ENCODE measurements at regions not wholly inside any gene's neighbourhood (a gene's known extent, or its start where the extent isn't known, plus 50 kb on each side); places are given as distances from the start of the nearest gene placed in this dataset.

GRCh38 chrX:23194885-23195554 is 139.6 kb upstream of the PTCHD1 start:
- no peaks in the 10 kb centered on the region for H3K79me2 ChIP-seq (ENCODE audit: insufficient read depth, low read length)
- FAIRE-seq: no peak
- BruUV-seq (replicated peaks): no TSS peak
- ATAC-seq: no peak
- in situ Hi-C loops (cut with HindIII; ENCODE audit: extremely low pct_ligation_motif_present, low pct_unique_long_range_greater_than_20kb): no loop called here
- no peak overlapping the region for H3K4me2 ChIP-seq (ENCODE audit: low read depth, low read length)
- POLR2A ChIA-PET: no interaction called here
- no peaks in the 10 kb centered on the region for H3K9me3 ChIP-seq (ENCODE audit: low read length)
- H3K4me3 ChIP-seq (replicated peaks in 1 of 3; ENCODE audit: insufficient read depth in 1 of 3, low read depth in 2 of 3, low read length in 3 of 3): no peak overlapping the region
- 0% methylated on average over 3 of the region's 3 CpGs for WGBS (ENCODE audit: low lambda C conversion rate)
- no peaks in the 10 kb centered on the region for H3K27me3 ChIP-seq (ENCODE audit: control insufficient read depth in 1 of 2, insufficient read depth in 2 of 2, low read length in 2 of 2)
- intact Hi-C loops (cut with micrococcal nuclease; ENCODE audit: unreplicated experiment): no loop called here
- no peak for DNase-seq (ENCODE audit: low spot score)
- CTCF ChIA-PET (ENCODE audit: low intra/inter-chr PET ratio, low total read pairs): no interaction called here
- no peaks in the 10 kb centered on the region for H4K20me1 ChIP-seq (ENCODE audit: insufficient read depth, low read length)
- H3K9ac ChIP-seq (ENCODE audit: insufficient read depth, low read depth, low read length): no peak overlapping the region
- no peaks in the 10 kb centered on the region for H3K4me1 ChIP-seq (ENCODE audit: insufficient read depth, low read length)
- TF ChIP-seq ATF7 (IDR thresholded peaks at IDR 0.05): peak; percentile 25; the same call in 1 of the 2 replicates
- no peak for TF ChIP-seq ATF7 (CRISPR knock-in tag; IDR thresholded peaks at IDR 0.05)
- TF ChIP-seq FOSL2 (CRISPR knock-in tag; IDR thresholded peaks at IDR 0.05): no peak
- H3K27ac ChIP-seq (ENCODE audit: extremely low read length, insufficient read depth, low read length): no peak overlapping the region
- H3K36me3 ChIP-seq (replicated peaks in 1 of 2; ENCODE audit: control insufficient read depth in 1 of 2, insufficient read depth in 2 of 2, low read length in 2 of 2): no peaks in the 10 kb centered on the region
- no peak overlapping the region for H2AFZ ChIP-seq (ENCODE audit: low read length)

DNA sequence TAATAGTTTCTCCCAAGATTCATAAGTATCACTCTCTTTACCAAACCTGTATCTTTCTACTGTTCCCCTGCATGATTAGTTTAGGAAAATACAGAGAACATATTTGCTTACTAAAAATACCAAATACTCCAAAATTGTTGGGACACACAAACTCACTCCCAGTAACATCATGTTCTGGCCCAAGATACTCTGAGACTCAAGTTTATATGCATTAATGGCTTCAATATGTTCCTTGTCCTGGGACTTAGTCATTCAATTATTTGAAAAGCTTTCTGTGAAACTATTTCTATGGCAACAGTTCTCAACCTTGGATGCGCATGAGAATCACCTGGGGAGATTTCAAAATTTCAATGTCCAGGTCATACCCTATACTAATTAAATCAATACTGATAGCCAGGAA is 138.9 kb upstream of the PTCHD1 start:
- Histone ChIP-seq H3K27ac (ENCODE audit: extremely low read length, insufficient read depth, low read length) (no peak overlapping the region), H3K4me3 (replicated peaks in 1 of 3; ENCODE audit: insufficient read depth in 1 of 3, low read depth in 2 of 3, low read length in 3 of 3) (no peak overlapping the region), H3K36me3 (replicated peaks in 1 of 2; ENCODE audit: control insufficient read depth in 1 of 2, insufficient read depth in 2 of 2, low read length in 2 of 2) (no peaks in the 10 kb centered on the region), H3K27me3 (ENCODE audit: control insufficient read depth in 1 of 2, insufficient read depth in 2 of 2, low read length in 2 of 2) (no peaks in the 10 kb centered on the region), H2AFZ (ENCODE audit: low read length) (no peak overlapping the region), H3K4me1 (ENCODE audit: insufficient read depth, low read length) (no peaks in the 10 kb centered on the region), H3K4me2 (ENCODE audit: low read depth, low read length) (no peak overlapping the region), H3K79me2 (ENCODE audit: insufficient read depth, low read length) (no peaks in the 10 kb centered on the region), H3K9me3 (ENCODE audit: low read length) (no peaks in the 10 kb centered on the region), H3K9ac (ENCODE audit: insufficient read depth, low read depth, low read length) (no peak overlapping the region), H4K20me1 (ENCODE audit: insufficient read depth, low read length) (no peaks in the 10 kb centered on the region)
- in situ Hi-C loops (cut with HindIII; ENCODE audit: extremely low pct_ligation_motif_present, low pct_unique_long_range_greater_than_20kb) (no loop called here), intact Hi-C loops (cut with micrococcal nuclease; ENCODE audit: unreplicated experiment) (no loop called here)
- BruUV-seq (replicated peaks): no TSS peak
- FAIRE-seq (no peak), ATAC-seq (no peak), DNase-seq (ENCODE audit: low spot score) (no peak)
- 11% methylated on average over 1 of the region's 1 CpG for WGBS (ENCODE audit: low lambda C conversion rate)
- CTCF ChIA-PET (ENCODE audit: low intra/inter-chr PET ratio, low total read pairs): no interaction called here
- POLR2A ChIA-PET: no interaction called here
- no peak for TF ChIP-seq ZNF253 (CRISPR knock-in tag; IDR thresholded peaks at IDR 0.05; ENCODE audit: borderline replicate concordance)
- TF ChIP-seq ZNF709 (CRISPR knock-in tag; IDR thresholded peaks at IDR 0.05): no peak
- no peak for TF ChIP-seq RCOR2 (CRISPR knock-in tag; IDR thresholded peaks at IDR 0.05)
- TF ChIP-seq ZNF33B (CRISPR knock-in tag; IDR thresholded peaks at IDR 0.05): no peak
- TF ChIP-seq CHD2 (IDR thresholded peaks at IDR 0.05; ENCODE audit: low read depth, low read length): no peak
- no peak for TF ChIP-seq SALL2 (CRISPR knock-in tag; IDR thresholded peaks at IDR 0.05)
- TF ChIP-seq POLR2AphosphoS2 (IDR thresholded peaks at IDR 0.05; ENCODE audit: low read depth, low read length): no peak
- TF ChIP-seq ZNF580 (CRISPR knock-in tag; IDR thresholded peaks at IDR 0.05; ENCODE audit: borderline replicate concordance, low read depth): no peak
- TF ChIP-seq JUN (CRISPR knock-in tag; IDR thresholded peaks at IDR 0.05): no peak
- TF ChIP-seq ZNF142 (CRISPR knock-in tag; IDR thresholded peaks at IDR 0.05): no peak
- TF ChIP-seq ZNF615 (CRISPR knock-in tag; IDR thresholded peaks at IDR 0.05; ENCODE audit: borderline replicate concordance): no peak
- TF ChIP-seq GPN1 (CRISPR knock-in tag; IDR thresholded peaks at IDR 0.05; ENCODE audit: borderline replicate concordance): no peak
- TF ChIP-seq ZFP1 (CRISPR knock-in tag; IDR thresholded peaks at IDR 0.05): no peak
